ENCODE measurements at regions not wholly inside any gene's neighbourhood (a gene's known extent, or its start where the extent isn't known, plus 50 kb on each side); places are given as distances from the start of the nearest gene placed in this dataset.

- TF ChIP-seq POLR2A (IDR thresholded peaks at IDR 0.05) (no peak), CTCF (IDR thresholded peaks at IDR 0.05) (no peak)
These were observed 57.3 kb upstream of the ZNF608 start for GRCh38 chr5:124803617-124804323.
